ENCODE measurements at regions not wholly inside any gene's neighbourhood (a gene's known extent, or its start where the extent isn't known, plus 50 kb on each side); places are given as distances from the start of the nearest gene placed in this dataset.

DNA sequence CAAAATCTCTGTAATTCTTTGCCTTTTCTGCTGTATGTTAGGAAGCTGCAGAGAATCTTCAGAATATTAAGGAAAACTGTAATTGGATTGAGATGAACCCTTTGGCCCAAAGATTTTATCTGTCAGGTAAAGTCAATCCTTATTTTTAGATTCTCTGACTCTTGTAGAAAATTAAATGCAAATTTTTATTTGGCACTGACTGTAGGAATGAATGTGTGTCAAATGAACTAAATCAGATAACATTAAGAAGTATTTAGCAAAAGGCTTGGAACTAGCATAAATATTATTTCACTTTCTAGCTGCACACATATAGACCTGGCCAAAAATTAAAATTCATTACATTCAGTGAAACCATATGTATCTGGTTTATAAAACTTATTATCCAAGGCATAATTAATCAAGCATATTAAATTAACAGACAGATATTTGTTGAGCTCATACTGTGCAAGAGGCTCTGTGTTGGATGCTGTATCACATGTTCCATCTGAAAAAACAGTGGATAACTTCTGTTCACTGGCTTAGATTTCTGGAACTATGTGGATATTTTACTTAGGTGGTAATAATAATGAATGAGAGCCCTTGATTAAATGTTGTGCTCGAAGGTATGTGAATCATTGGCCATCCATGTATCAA is 124.8 kb downstream of the HDGFL1 start:
- H3K9me3 Mint-ChIP-seq (ENCODE audit: unreplicated experiment), result no peaks in the 10 kb centered on the region
- no peaks in the 10 kb centered on the region for H3K36me3 Mint-ChIP-seq (ENCODE audit: unreplicated experiment)
- H3K27ac Mint-ChIP-seq (ENCODE audit: unreplicated experiment), result no peak overlapping the region
- H3K4me1 Mint-ChIP-seq (ENCODE audit: low read depth, unreplicated experiment), result peaks cover 13% of the 10 kb centered on the region
- DNase-seq, result no peak
- H3K4me3 Mint-ChIP-seq (ENCODE audit: unreplicated experiment), result no peak overlapping the region
- no peaks in the 10 kb centered on the region for H3K27me3 Mint-ChIP-seq (ENCODE audit: unreplicated experiment)
- TF ChIP-seq, protein P1, sequence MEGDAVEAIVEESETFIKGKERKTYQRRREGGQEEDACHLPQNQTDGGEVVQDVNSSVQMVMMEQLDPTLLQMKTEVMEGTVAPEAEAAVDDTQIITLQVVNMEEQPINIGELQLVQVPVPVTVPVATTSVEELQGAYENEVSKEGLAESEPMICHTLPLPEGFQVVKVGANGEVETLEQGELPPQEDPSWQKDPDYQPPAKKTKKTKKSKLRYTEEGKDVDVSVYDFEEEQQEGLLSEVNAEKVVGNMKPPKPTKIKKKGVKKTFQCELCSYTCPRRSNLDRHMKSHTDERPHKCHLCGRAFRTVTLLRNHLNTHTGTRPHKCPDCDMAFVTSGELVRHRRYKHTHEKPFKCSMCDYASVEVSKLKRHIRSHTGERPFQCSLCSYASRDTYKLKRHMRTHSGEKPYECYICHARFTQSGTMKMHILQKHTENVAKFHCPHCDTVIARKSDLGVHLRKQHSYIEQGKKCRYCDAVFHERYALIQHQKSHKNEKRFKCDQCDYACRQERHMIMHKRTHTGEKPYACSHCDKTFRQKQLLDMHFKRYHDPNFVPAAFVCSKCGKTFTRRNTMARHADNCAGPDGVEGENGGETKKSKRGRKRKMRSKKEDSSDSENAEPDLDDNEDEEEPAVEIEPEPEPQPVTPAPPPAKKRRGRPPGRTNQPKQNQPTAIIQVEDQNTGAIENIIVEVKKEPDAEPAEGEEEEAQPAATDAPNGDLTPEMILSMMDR (IDR thresholded peaks at IDR 0.05; ENCODE audit: partially characterized antibody, unreplicated experiment), result no peak

GRCh38 chr6:22696481-22696880 is 127.1 kb downstream of the HDGFL1 start:
- no peaks in the 10 kb centered on the region for H3K36me3 Mint-ChIP-seq (ENCODE audit: unreplicated experiment)
- no peaks in the 10 kb centered on the region for H3K9me3 Mint-ChIP-seq (ENCODE audit: unreplicated experiment)
- H3K27ac Mint-ChIP-seq (ENCODE audit: unreplicated experiment), result peak overlapping the region; percentile 77
- DNase-seq, result no peak
- no peaks in the 10 kb centered on the region for H3K27me3 Mint-ChIP-seq (ENCODE audit: unreplicated experiment)
- TF ChIP-seq, protein P1 (IDR thresholded peaks at IDR 0.05; ENCODE audit: partially characterized antibody, unreplicated experiment), result no peak
- no peak overlapping the region for H3K4me3 Mint-ChIP-seq (ENCODE audit: unreplicated experiment)
- H3K4me1 Mint-ChIP-seq (ENCODE audit: low read depth, unreplicated experiment), result peaks cover 16% of the 10 kb centered on the region

- H3K4me1 Mint-ChIP-seq (ENCODE audit: low read depth, unreplicated experiment), result peaks cover 16% of the 10 kb centered on the region
- no peak overlapping the region for H3K27ac Mint-ChIP-seq (ENCODE audit: unreplicated experiment)
- no peaks in the 10 kb centered on the region for H3K27me3 Mint-ChIP-seq (ENCODE audit: unreplicated experiment)
- DNase-seq, result no peak
- TF ChIP-seq, protein P1 (IDR thresholded peaks at IDR 0.05; ENCODE audit: partially characterized antibody, unreplicated experiment), result no peak
- no peaks in the 10 kb centered on the region for H3K36me3 Mint-ChIP-seq (ENCODE audit: unreplicated experiment)
- H3K4me3 Mint-ChIP-seq (ENCODE audit: unreplicated experiment), result no peak overlapping the region
- H3K9me3 Mint-ChIP-seq (ENCODE audit: unreplicated experiment), result no peaks in the 10 kb centered on the region
Measured at GRCh38 chr6:22697306-22697705, 127.9 kb downstream of the HDGFL1 start.

GRCh38 chr6:22699151-22699550 is 129.8 kb downstream of the HDGFL1 start:
- no peak overlapping the region for H3K4me3 Mint-ChIP-seq (ENCODE audit: unreplicated experiment)
- TF ChIP-seq, protein P1 (IDR thresholded peaks at IDR 0.05; ENCODE audit: partially characterized antibody, unreplicated experiment), result no peak
- peak overlapping the region; percentile 57 for H3K27ac Mint-ChIP-seq (ENCODE audit: unreplicated experiment)
- H3K4me1 Mint-ChIP-seq (ENCODE audit: low read depth, unreplicated experiment), result peaks cover 16% of the 10 kb centered on the region
- DNase-seq, result no peak
- peaks cover 2% of the 10 kb centered on the region for H3K27me3 Mint-ChIP-seq (ENCODE audit: unreplicated experiment)
- no peaks in the 10 kb centered on the region for H3K36me3 Mint-ChIP-seq (ENCODE audit: unreplicated experiment)
- no peaks in the 10 kb centered on the region for H3K9me3 Mint-ChIP-seq (ENCODE audit: unreplicated experiment)

DNA sequence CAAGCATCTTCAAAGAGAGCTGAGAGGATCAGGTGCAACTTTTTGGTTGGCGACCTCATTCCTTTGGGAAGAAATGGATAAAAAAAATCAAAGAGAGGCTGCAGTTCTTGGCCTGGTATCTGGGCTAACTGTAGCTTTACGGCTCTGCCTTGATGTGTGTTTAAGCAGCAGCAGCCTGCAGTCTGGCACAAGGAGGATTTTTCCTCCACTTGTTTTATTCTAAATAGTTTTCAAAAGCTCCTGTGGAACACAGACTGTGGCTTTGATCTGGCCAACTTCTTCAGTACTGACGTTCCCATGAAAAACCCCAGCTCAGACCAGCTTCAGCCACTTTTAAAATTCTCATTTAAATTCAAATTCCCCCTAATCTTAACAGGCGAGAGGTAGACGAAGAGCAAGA is 137.3 kb downstream of the HDGFL1 start:
- TF ChIP-seq, protein P1 (IDR thresholded peaks at IDR 0.05; ENCODE audit: partially characterized antibody, unreplicated experiment), result no peak
- H3K27ac Mint-ChIP-seq (ENCODE audit: unreplicated experiment), result no peak overlapping the region

More for the DNA sequence above, 137.3 kb downstream of the HDGFL1 start:
- Mint-ChIP-seq H3K9me3 (ENCODE audit: unreplicated experiment) (no peaks in the 10 kb centered on the region), H3K36me3 (ENCODE audit: unreplicated experiment) (no peaks in the 10 kb centered on the region), H3K4me1 (ENCODE audit: low read depth, unreplicated experiment) (peaks cover 4% of the 10 kb centered on the region), H3K27me3 (ENCODE audit: unreplicated experiment) (peaks cover 3% of the 10 kb centered on the region), H3K4me3 (ENCODE audit: unreplicated experiment) (no peak overlapping the region)
- no peak for DNase-seq
